ENCODE measurements at regions not wholly inside any gene's neighbourhood (a gene's known extent, or its start where the extent isn't known, plus 50 kb on each side); places are given as distances from the start of the nearest gene placed in this dataset.

- TF ChIP-seq MAFK (IDR thresholded peaks at IDR 0.05; ENCODE audit: low read depth, low read length) (no peak), USF2 (IDR thresholded peaks at IDR 0.05; ENCODE audit: low read depth, low read length) (no peak), POLR2A (IDR thresholded peaks at IDR 0.05; ENCODE audit: low read depth, low read length) (no peak), CTCF (conservative IDR thresholded peaks at IDR 0.05; ENCODE audit: low read depth, low read length) (no peak), ELK1 (IDR thresholded peaks at IDR 0.05; ENCODE audit: borderline replicate concordance, low read depth, low read length) (no peak), SMC3 (IDR thresholded peaks at IDR 0.05; ENCODE audit: low read depth, low read length) (no peak), RCOR1 (IDR thresholded peaks at IDR 0.05; ENCODE audit: insufficient replicate concordance, low read length) (no peak), RAD21 (IDR thresholded peaks at IDR 0.05; ENCODE audit: low read length) (no peak), FOS (IDR thresholded peaks at IDR 0.05; ENCODE audit: low read depth, low read length) (no peak), BHLHE40 (IDR thresholded peaks at IDR 0.05; ENCODE audit: low read depth, low read length) (no peak), CHD1 (IDR thresholded peaks at IDR 0.05; ENCODE audit: low read depth, low read length) (no peak), NFE2L2 (IDR thresholded peaks at IDR 0.05; ENCODE audit: low read depth, low read length) (no peak), CEBPB (IDR thresholded peaks at IDR 0.05; ENCODE audit: low read depth, low read length) (no peak), MAZ (IDR thresholded peaks at IDR 0.05; ENCODE audit: borderline replicate concordance, low read depth, low read length) (no peak), RFX5 (IDR thresholded peaks at IDR 0.05; ENCODE audit: low read depth, low read length) (no peak), MXI1 (IDR thresholded peaks at IDR 0.05; ENCODE audit: borderline replicate concordance, low read depth, low read length) (no peak)
- no TSS peak for BruUV-seq (replicated peaks)
- Histone ChIP-seq H4K5ac (ENCODE audit: low read depth, low read length) (no peak overlapping the region), H2AFZ (replicated peaks; ENCODE audit: low read length, poor library complexity) (peak overlapping the region; percentile 11), H2BK120ac (ENCODE audit: low read depth, low read length) (no peak overlapping the region), H3K36me3 (ENCODE audit: control insufficient read depth, insufficient read depth, low read length) (no peaks in the 10 kb centered on the region), H4K91ac (ENCODE audit: insufficient read depth, low read depth, low read length) (no peak overlapping the region), H3K23ac (ENCODE audit: low read depth, low read length) (no peak overlapping the region), H3K4me3 (ENCODE audit: insufficient read depth, low read depth, low read length) (no peak overlapping the region), H3K18ac (ENCODE audit: low read depth, low read length) (no peak overlapping the region), H3K4ac (ENCODE audit: low read depth, low read length) (no peak overlapping the region), H2BK15ac (ENCODE audit: low read depth, low read length) (no peak overlapping the region), H3K4me1 (ENCODE audit: control insufficient read depth, insufficient read depth, low read length) (no peaks in the 10 kb centered on the region), H3K79me1 (ENCODE audit: low read depth in 1 of 2, low read length in 2 of 2) (no peaks in the 10 kb centered on the region), H4K8ac (ENCODE audit: low read depth in 2 of 2, low read length in 2 of 2) (no peak overlapping the region), H4K20me1 (ENCODE audit: insufficient read depth, low read length) (no peaks in the 10 kb centered on the region), H2AK5ac (ENCODE audit: low read depth, low read length) (no peak overlapping the region), H3K14ac (replicated peaks; ENCODE audit: low read depth, low read length) (no peak overlapping the region), H3K9me3 (ENCODE audit: control insufficient read depth, insufficient read depth, low read length) (peaks cover 46% of the 10 kb centered on the region), H3K9me1 (ENCODE audit: insufficient read depth, low read length) (no peaks in the 10 kb centered on the region), H2BK20ac (ENCODE audit: low read depth, low read length) (no peak overlapping the region), H2BK5ac (ENCODE audit: low read depth, low read length, poor library complexity, severe bottlenecking) (no peak overlapping the region), H3K9ac (ENCODE audit: low read depth, low read length) (no peak overlapping the region), H3K56ac (ENCODE audit: extremely low read depth, insufficient read depth, low read length) (no peak overlapping the region), H3K27me3 (ENCODE audit: control insufficient read depth, insufficient read depth, low read length) (no peaks in the 10 kb centered on the region), H3K4me2 (ENCODE audit: low read depth, low read length) (no peak overlapping the region), H3K27ac (ENCODE audit: insufficient read depth, low read length) (no peak overlapping the region), H2AK9ac (replicated peaks; ENCODE audit: low read depth, low read length, poor library complexity) (no peak overlapping the region)
- POLR2A ChIA-PET (ENCODE audit: unreplicated experiment): no interaction called here
- in situ Hi-C loops (cut with MboI; ENCODE audit: low sequenced_read_pairs): no loop called here
- ATAC-seq (ENCODE audit: low read depth): no peak
- no peak for DNase-seq
- dilution Hi-C loops (cut with HindIII; ENCODE audit: low sequenced_read_pairs, unreplicated experiment): no loop called here
- 54% methylated on average over 6 of the region's 12 CpGs; no CpG with 5 or more reads in 1 of the 2 experiments for WGBS, 2 experiments (ENCODE audit: extremely low coverage in 2 of 2, insufficient read length in 1 of 2)
- CTCF ChIA-PET: no interaction called here
- intact Hi-C loops (cut with micrococcal nuclease): no loop called here
Measured at GRCh38 chr22:49052560-49052959, 775.1 kb downstream of the BRD1 start.

Measured in IMR-90 (cell line).